Activated naive CD4-positive, alpha-beta T cell treated with anti-CD3 and anti-CD28 coated beads for 36 hours (primary cell): ENCODE measurements at regions not wholly inside any gene's neighbourhood (a gene's known extent, or its start where the extent isn't known, plus 50 kb on each side); places are given as distances from the start of the nearest gene placed in this dataset.

ENCODE experiments used
- CTCF ChIA-PET: fragments of 350-600 bp; sonication (Branson Sonifier 250); formaldehyde crosslinking; loops from one replicate; lab custom pipeline; 2021; ENCODE audit warnings: antibody characterized with exemption; lab: Charles Lee
- DNase-seq: peaks from one replicate; pipeline ENCODE4 v3.0.0-alpha.2; 2020
- H3K27ac Mint-ChIP-seq: one replicate; pipeline ENCODE4 v1.8.0; 2021; ENCODE audit warnings: mild to moderate bottlenecking, mixed read lengths
- H3K27me3 Mint-ChIP-seq: one replicate; pipeline ENCODE4 v1.8.0; 2021; ENCODE audit warnings: low read depth, mixed read lengths
- H3K36me3 Mint-ChIP-seq: one replicate; pipeline ENCODE4 v1.8.0; 2021; ENCODE audit warnings: low read depth, mixed read lengths
- H3K4me1 Mint-ChIP-seq: one replicate; pipeline ENCODE4 v1.8.0; 2021; ENCODE audit warnings: low read depth, mixed read lengths
- H3K4me3 Mint-ChIP-seq: one replicate; pipeline ENCODE4 v1.8.0; 2021; ENCODE audit warnings: mild to moderate bottlenecking, moderate library complexity, mixed read lengths
- H3K9me3 Mint-ChIP-seq: one replicate; pipeline ENCODE4 v1.8.0; 2021; ENCODE audit warnings: mixed read lengths
- intact Hi-C: fragments of 100-400 bp; cut with micrococcal nuclease; formaldehyde crosslinking; loops from one replicate; pipeline ENCODE4 v1.15.1; 2023

GRCh38 chr6:11878029-11878428, 99.4 kb upstream of the ADTRP start:
- H3K4me3 Mint-ChIP-seq = no peak overlapping the region
- DNase-seq = no peak
- H3K4me1 Mint-ChIP-seq = no peaks in the 10 kb centered on the region
- CTCF ChIA-PET = interaction anchor here (1.0 kb wide), 1 partner anchor 222 kb away, joined by 3 read pairs; no protein-coding TSS in a partner anchor
- peaks cover 14% of the 10 kb centered on the region for H3K9me3 Mint-ChIP-seq
- no peaks in the 10 kb centered on the region for H3K27me3 Mint-ChIP-seq
- intact Hi-C loops = no loop called here
- H3K27ac Mint-ChIP-seq = no peak overlapping the region
- no peaks in the 10 kb centered on the region for H3K36me3 Mint-ChIP-seq

- intact Hi-C loops = no loop called here
- H3K27me3 Mint-ChIP-seq = no peaks in the 10 kb centered on the region
- peaks cover 10% of the 10 kb centered on the region for H3K9me3 Mint-ChIP-seq
Observed at GRCh38 chr6:11876934-11877433, 98.4 kb upstream of the ADTRP start.

GRCh38 chr6:11875325-11876109, 96.9 kb upstream of the ADTRP start:
- no peak overlapping the region for H3K27ac Mint-ChIP-seq
- intact Hi-C loops = no loop called here
- H3K4me1 Mint-ChIP-seq = no peaks in the 10 kb centered on the region
- CTCF ChIA-PET = interaction anchor here (0.7 kb wide), 1 partner anchor 18 kb away, joined by 3 read pairs; no protein-coding TSS in a partner anchor
- DNase-seq = no peak
- H3K9me3 Mint-ChIP-seq = peaks cover 6% of the 10 kb centered on the region
- no peaks in the 10 kb centered on the region for H3K27me3 Mint-ChIP-seq
- no peaks in the 10 kb centered on the region for H3K36me3 Mint-ChIP-seq
- H3K4me3 Mint-ChIP-seq = no peak overlapping the region

More at GRCh38 chr6:11876934-11877433, 98.4 kb upstream of the ADTRP start:
- no peaks in the 10 kb centered on the region for H3K4me1 Mint-ChIP-seq
- H3K4me3 Mint-ChIP-seq = no peak overlapping the region
- H3K27ac Mint-ChIP-seq = no peak overlapping the region
- H3K36me3 Mint-ChIP-seq = no peaks in the 10 kb centered on the region
- DNase-seq = no peak
- CTCF ChIA-PET = no interaction called here

GRCh38 chr6:11869672-11870340, 91.2 kb upstream of the ADTRP start:
- intact Hi-C loops = no loop called here
- H3K4me3 Mint-ChIP-seq = no peak overlapping the region
- H3K27ac Mint-ChIP-seq = no peak overlapping the region
- no peaks in the 10 kb centered on the region for H3K27me3 Mint-ChIP-seq
- no peaks in the 10 kb centered on the region for H3K36me3 Mint-ChIP-seq
- H3K9me3 Mint-ChIP-seq = no peaks in the 10 kb centered on the region
- DNase-seq = no peak
- H3K4me1 Mint-ChIP-seq = no peaks in the 10 kb centered on the region
- CTCF ChIA-PET = interaction anchor here (0.7 kb wide), 1 partner anchor 125 kb away, joined by 4 read pairs; no protein-coding TSS in a partner anchor

GRCh38 chr6:11868392-11868791, 89.8 kb upstream of the ADTRP start:
- CTCF ChIA-PET = no interaction called here
- Mint-ChIP-seq H3K4me3 (no peak overlapping the region), H3K36me3 (no peaks in the 10 kb centered on the region), H3K27me3 (no peaks in the 10 kb centered on the region), H3K9me3 (peaks cover 1% of the 10 kb centered on the region), H3K4me1 (no peaks in the 10 kb centered on the region), H3K27ac (no peak overlapping the region)
- intact Hi-C loops = no loop called here
- no peak for DNase-seq

- H3K4me3 Mint-ChIP-seq = no peak overlapping the region
- no peak overlapping the region for H3K27ac Mint-ChIP-seq
- H3K9me3 Mint-ChIP-seq = peaks cover 1% of the 10 kb centered on the region
- DNase-seq = no peak
- intact Hi-C loops = no loop called here
- CTCF ChIA-PET = no interaction called here
- H3K4me1 Mint-ChIP-seq = no peaks in the 10 kb centered on the region
- H3K36me3 Mint-ChIP-seq = no peaks in the 10 kb centered on the region
- H3K27me3 Mint-ChIP-seq = no peaks in the 10 kb centered on the region
Observed at GRCh38 chr6:11865680-11866300, 87.2 kb upstream of the ADTRP start.

GRCh38 chr6:11858439-11858838, 79.8 kb upstream of the ADTRP start:
- no peaks in the 10 kb centered on the region for H3K36me3 Mint-ChIP-seq
- CTCF ChIA-PET = no interaction called here
- no peak for DNase-seq
- peaks cover 5% of the 10 kb centered on the region for H3K4me1 Mint-ChIP-seq
- H3K27me3 Mint-ChIP-seq = no peaks in the 10 kb centered on the region
- H3K4me3 Mint-ChIP-seq = no peak overlapping the region
- H3K9me3 Mint-ChIP-seq = peaks cover 1% of the 10 kb centered on the region
- H3K27ac Mint-ChIP-seq = no peak overlapping the region
- intact Hi-C loops = no loop called here

- Mint-ChIP-seq H3K4me1 (peaks cover 5% of the 10 kb centered on the region), H3K9me3 (peaks cover 1% of the 10 kb centered on the region), H3K4me3 (no peak overlapping the region), H3K27me3 (no peaks in the 10 kb centered on the region), H3K27ac (no peak overlapping the region), H3K36me3 (no peaks in the 10 kb centered on the region)
- CTCF ChIA-PET = no interaction called here
- intact Hi-C loops = no loop called here
- no peak for DNase-seq
Observed at GRCh38 chr6:11855743-11856142, 77.1 kb upstream of the ADTRP start.

- CTCF ChIA-PET = no interaction called here
- no peaks in the 10 kb centered on the region for H3K27me3 Mint-ChIP-seq
- no peaks in the 10 kb centered on the region for H3K36me3 Mint-ChIP-seq
- H3K27ac Mint-ChIP-seq = no peak overlapping the region
- DNase-seq = peak; percentile 46
- H3K4me1 Mint-ChIP-seq = peaks cover 5% of the 10 kb centered on the region
- no peak overlapping the region for H3K4me3 Mint-ChIP-seq
- peaks cover 1% of the 10 kb centered on the region for H3K9me3 Mint-ChIP-seq
- intact Hi-C loops = no loop called here
Observed at GRCh38 chr6:11854408-11855165, 76.0 kb upstream of the ADTRP start.

- H3K9me3 Mint-ChIP-seq = peaks cover 1% of the 10 kb centered on the region
- no peak for DNase-seq
- H3K4me3 Mint-ChIP-seq = no peak overlapping the region
- H3K4me1 Mint-ChIP-seq = peaks cover 5% of the 10 kb centered on the region
- H3K36me3 Mint-ChIP-seq = no peaks in the 10 kb centered on the region
- no peaks in the 10 kb centered on the region for H3K27me3 Mint-ChIP-seq
- no peak overlapping the region for H3K27ac Mint-ChIP-seq
- intact Hi-C loops = no loop called here
- CTCF ChIA-PET = no interaction called here
Observed at GRCh38 chr6:11853678-11854407, 75.2 kb upstream of the ADTRP start.

- H3K36me3 Mint-ChIP-seq = no peaks in the 10 kb centered on the region
- CTCF ChIA-PET = interaction anchor here (1.0 kb wide), 1 partner anchor 238 kb away, joined by 4 read pairs; no protein-coding TSS in a partner anchor
- no peaks in the 10 kb centered on the region for H3K27me3 Mint-ChIP-seq
- intact Hi-C loops = no loop called here
- no peak overlapping the region for H3K4me3 Mint-ChIP-seq
- peaks cover 1% of the 10 kb centered on the region for H3K9me3 Mint-ChIP-seq
- H3K27ac Mint-ChIP-seq = no peak overlapping the region
- no peak for DNase-seq
- H3K4me1 Mint-ChIP-seq = peaks cover 5% of the 10 kb centered on the region
Observed at GRCh38 chr6:11852061-11852651, 73.6 kb upstream of the ADTRP start.
